ENCODE measurements at regions not wholly inside any gene's neighbourhood (a gene's known extent, or its start where the extent isn't known, plus 50 kb on each side); places are given as distances from the start of the nearest gene placed in this dataset.

DNA sequence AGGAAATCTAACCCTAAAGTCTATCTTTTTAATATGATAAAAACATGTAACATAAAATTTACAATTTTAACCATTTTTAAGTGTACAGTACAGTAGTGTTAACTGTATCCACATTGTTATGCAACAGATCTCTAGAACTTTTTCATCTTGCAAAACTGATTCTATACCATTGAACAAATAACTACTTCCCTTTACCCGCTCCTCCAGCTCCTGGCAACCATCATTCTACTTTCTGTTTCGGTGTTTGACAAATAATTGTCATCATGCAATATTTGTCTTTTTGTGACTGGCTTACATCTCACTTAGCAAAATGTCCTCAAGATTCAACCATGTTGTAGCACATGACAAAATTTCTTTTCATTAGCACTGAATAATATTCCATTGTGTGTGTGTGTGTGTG lies 203.2 kb downstream of the SIM1 start:
- H3K9me3 ChIP-seq (ENCODE audit: insufficient read depth, low read depth), result peaks cover 6% of the 10 kb centered on the region; the same call in 1 of the 2 replicates
- H3K27me3 ChIP-seq (ENCODE audit: insufficient read depth, low read depth), result no peaks in the 10 kb centered on the region
- no peaks in the 10 kb centered on the region for H3K36me3 ChIP-seq (ENCODE audit: low read depth)
- H3K4me2 ChIP-seq, result no peak overlapping the region
- TF ChIP-seq, protein P1, sequence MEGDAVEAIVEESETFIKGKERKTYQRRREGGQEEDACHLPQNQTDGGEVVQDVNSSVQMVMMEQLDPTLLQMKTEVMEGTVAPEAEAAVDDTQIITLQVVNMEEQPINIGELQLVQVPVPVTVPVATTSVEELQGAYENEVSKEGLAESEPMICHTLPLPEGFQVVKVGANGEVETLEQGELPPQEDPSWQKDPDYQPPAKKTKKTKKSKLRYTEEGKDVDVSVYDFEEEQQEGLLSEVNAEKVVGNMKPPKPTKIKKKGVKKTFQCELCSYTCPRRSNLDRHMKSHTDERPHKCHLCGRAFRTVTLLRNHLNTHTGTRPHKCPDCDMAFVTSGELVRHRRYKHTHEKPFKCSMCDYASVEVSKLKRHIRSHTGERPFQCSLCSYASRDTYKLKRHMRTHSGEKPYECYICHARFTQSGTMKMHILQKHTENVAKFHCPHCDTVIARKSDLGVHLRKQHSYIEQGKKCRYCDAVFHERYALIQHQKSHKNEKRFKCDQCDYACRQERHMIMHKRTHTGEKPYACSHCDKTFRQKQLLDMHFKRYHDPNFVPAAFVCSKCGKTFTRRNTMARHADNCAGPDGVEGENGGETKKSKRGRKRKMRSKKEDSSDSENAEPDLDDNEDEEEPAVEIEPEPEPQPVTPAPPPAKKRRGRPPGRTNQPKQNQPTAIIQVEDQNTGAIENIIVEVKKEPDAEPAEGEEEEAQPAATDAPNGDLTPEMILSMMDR (conservative IDR thresholded peaks at IDR 0.05), result no peak
- TF ChIP-seq EZH2 (IDR thresholded peaks at IDR 0.05; ENCODE audit: low read depth), result no peak
- no peak for DNase-seq
- H3K27ac ChIP-seq, result no peak overlapping the region
- no TSS peak for BruUV-seq (replicated peaks)
- CTCF ChIA-PET, result no interaction called here
- intact Hi-C loops (cut with micrococcal nuclease; ENCODE audit: unreplicated experiment), result no loop called here
- POLR2A ChIA-PET (ENCODE audit: unreplicated experiment), result no interaction called here
- no peak overlapping the region for H2AFZ ChIP-seq
- H4K20me1 ChIP-seq (ENCODE audit: insufficient read depth), result no peaks in the 10 kb centered on the region
- no peaks in the 10 kb centered on the region for H3K79me2 ChIP-seq (ENCODE audit: low read depth)
- no peaks in the 10 kb centered on the region for H3K9me2 ChIP-seq (ENCODE audit: insufficient read depth)
- H3F3A ChIP-seq (ENCODE audit: insufficient read depth, low read depth), result 0 out of 2 replicates have a peak, but pooled peaks cover 5% of the 10 kb centered on the region
- H3K4me1 ChIP-seq (replicated peaks; ENCODE audit: insufficient read depth), result no peaks in the 10 kb centered on the region
- H3K4me3 ChIP-seq, result no peak overlapping the region

DNA sequence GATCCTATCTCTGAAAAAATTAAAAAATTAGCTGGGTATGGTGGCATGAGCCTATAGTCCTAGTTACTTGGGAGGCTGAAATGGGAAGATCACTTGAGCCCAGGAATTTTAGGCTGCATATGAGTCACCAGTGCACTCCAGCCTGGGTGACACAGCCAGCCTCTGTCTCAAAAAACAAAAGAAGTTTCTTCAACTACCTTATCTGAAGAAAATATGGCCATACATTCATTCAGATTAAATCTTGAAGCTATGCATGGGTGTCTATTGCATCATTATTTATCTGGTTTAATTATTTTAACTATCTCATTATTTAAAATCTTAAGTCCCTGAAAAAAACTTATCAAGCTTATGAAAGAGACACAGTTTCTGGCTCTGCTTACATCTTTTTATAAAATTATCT lies 204.1 kb downstream of the SIM1 start:
- Histone ChIP-seq H3K4me3 (no peak overlapping the region), H3K27ac (no peak overlapping the region), H3K27me3 (ENCODE audit: insufficient read depth, low read depth) (no peaks in the 10 kb centered on the region), H3F3A (ENCODE audit: insufficient read depth, low read depth) (0 out of 2 replicates have a peak, but pooled peaks cover 5% of the 10 kb centered on the region), H4K20me1 (ENCODE audit: insufficient read depth) (no peaks in the 10 kb centered on the region), H3K79me2 (ENCODE audit: low read depth) (no peaks in the 10 kb centered on the region), H3K36me3 (ENCODE audit: low read depth) (no peaks in the 10 kb centered on the region), H3K4me1 (replicated peaks; ENCODE audit: insufficient read depth) (no peaks in the 10 kb centered on the region), H2AFZ (no peak overlapping the region), H3K9me3 (ENCODE audit: insufficient read depth, low read depth) (peaks cover 6% of the 10 kb centered on the region; the same call in 1 of the 2 replicates), H3K4me2 (no peak overlapping the region), H3K9me2 (ENCODE audit: insufficient read depth) (peaks cover 4% of the 10 kb centered on the region; the same call in 1 of the 2 replicates)
- ChIA-PET POLR2A (ENCODE audit: unreplicated experiment) (no interaction called here), CTCF (no interaction called here)
- BruUV-seq (replicated peaks), result no TSS peak
- intact Hi-C loops (cut with micrococcal nuclease; ENCODE audit: unreplicated experiment), result no loop called here
- TF ChIP-seq, protein P1 (conservative IDR thresholded peaks at IDR 0.05), result no peak
- no peak for TF ChIP-seq EZH2 (IDR thresholded peaks at IDR 0.05; ENCODE audit: low read depth)
- no peak for DNase-seq

DNA sequence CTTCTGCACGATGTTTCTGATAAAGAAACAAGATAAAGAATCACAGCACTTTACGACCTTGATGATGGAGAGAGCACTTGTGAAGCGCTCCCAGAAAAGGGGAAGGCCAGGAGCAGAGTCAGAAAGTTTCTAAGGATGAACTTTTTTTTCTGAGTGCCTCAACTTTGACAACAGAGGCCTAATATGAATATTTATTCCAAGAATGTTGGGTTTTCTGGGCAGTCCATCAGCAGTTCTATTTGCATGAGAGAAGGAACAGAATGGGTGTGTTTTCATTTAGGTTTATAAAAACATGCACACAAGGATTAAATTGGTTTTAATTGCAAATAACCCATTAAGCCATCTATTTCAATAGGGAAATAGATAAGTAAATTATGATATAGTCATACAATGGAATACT lies 204.9 kb downstream of the SIM1 start:
- Histone ChIP-seq H3K36me3 (ENCODE audit: low read depth) (no peaks in the 10 kb centered on the region), H3K4me1 (replicated peaks; ENCODE audit: insufficient read depth) (no peaks in the 10 kb centered on the region), H3K27me3 (ENCODE audit: insufficient read depth, low read depth) (no peaks in the 10 kb centered on the region), H3K4me3 (no peak overlapping the region), H3K27ac (no peak overlapping the region), H3F3A (ENCODE audit: insufficient read depth, low read depth) (0 out of 2 replicates have a peak, but pooled peaks cover 5% of the 10 kb centered on the region), H3K9me3 (ENCODE audit: insufficient read depth, low read depth) (peaks cover 6% of the 10 kb centered on the region; the same call in 1 of the 2 replicates), H3K9me2 (ENCODE audit: insufficient read depth) (peaks cover 5% of the 10 kb centered on the region; the same call in 1 of the 2 replicates), H4K20me1 (ENCODE audit: insufficient read depth) (no peaks in the 10 kb centered on the region), H3K4me2 (no peak overlapping the region), H2AFZ (no peak overlapping the region), H3K79me2 (ENCODE audit: low read depth) (no peaks in the 10 kb centered on the region)
- CTCF ChIA-PET, result no interaction called here
- intact Hi-C loops (cut with micrococcal nuclease; ENCODE audit: unreplicated experiment), result no loop called here
- TF ChIP-seq, protein P1 (conservative IDR thresholded peaks at IDR 0.05), result no peak
- no peak for TF ChIP-seq EZH2 (IDR thresholded peaks at IDR 0.05; ENCODE audit: low read depth)
- no peak for DNase-seq
- POLR2A ChIA-PET (ENCODE audit: unreplicated experiment), result no interaction called here
- BruUV-seq (replicated peaks), result no TSS peak
